ENCODE measurements at regions not wholly inside any gene's neighbourhood (a gene's known extent, or its start where the extent isn't known, plus 50 kb on each side); places are given as distances from the start of the nearest gene placed in this dataset.

DNA sequence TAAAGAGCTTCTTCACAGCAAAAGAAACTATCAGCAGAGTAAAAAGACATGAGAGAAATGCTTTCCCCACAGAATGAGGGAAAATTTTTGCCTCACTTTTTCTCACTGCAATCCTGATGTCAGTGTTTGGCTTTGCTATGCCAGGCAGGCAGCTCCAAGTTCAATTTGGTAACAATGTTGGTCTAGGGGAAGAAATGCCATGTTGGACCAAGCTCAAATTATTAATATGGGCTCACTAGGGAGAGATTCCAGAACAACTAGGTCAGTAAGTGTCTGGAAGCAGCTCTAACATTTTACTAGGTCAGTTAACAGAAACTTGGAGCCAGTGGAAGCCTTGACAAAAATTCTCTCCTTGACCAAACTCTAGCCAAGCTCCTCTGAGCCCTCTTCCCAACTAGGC, 95.4 kb downstream of the NAF1 start:
- TF ChIP-seq POLR2A (IDR thresholded peaks at IDR 0.05), result no peak
- TF ChIP-seq, protein P1, sequence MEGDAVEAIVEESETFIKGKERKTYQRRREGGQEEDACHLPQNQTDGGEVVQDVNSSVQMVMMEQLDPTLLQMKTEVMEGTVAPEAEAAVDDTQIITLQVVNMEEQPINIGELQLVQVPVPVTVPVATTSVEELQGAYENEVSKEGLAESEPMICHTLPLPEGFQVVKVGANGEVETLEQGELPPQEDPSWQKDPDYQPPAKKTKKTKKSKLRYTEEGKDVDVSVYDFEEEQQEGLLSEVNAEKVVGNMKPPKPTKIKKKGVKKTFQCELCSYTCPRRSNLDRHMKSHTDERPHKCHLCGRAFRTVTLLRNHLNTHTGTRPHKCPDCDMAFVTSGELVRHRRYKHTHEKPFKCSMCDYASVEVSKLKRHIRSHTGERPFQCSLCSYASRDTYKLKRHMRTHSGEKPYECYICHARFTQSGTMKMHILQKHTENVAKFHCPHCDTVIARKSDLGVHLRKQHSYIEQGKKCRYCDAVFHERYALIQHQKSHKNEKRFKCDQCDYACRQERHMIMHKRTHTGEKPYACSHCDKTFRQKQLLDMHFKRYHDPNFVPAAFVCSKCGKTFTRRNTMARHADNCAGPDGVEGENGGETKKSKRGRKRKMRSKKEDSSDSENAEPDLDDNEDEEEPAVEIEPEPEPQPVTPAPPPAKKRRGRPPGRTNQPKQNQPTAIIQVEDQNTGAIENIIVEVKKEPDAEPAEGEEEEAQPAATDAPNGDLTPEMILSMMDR (IDR thresholded peaks at IDR 0.05), result no peak
